Erythroblast (primary cell): ENCODE measurements at regions not wholly inside any gene's neighbourhood (a gene's known extent, or its start where the extent isn't known, plus 50 kb on each side); places are given as distances from the start of the nearest gene placed in this dataset.

Experiments
- DNase-seq, 2 experiments: peaks; one replicate each; lab custom pipeline; 2025; lab: John Stamatoyannopoulos, UW
- GATA1 ChIP-seq: IDR thresholded peaks from 2 replicates; pipeline ENCODE4 v1.6.1; 2011; ENCODE audit warnings: low read depth, mild to moderate bottlenecking, control low read depth, low read length, moderate library complexity
- POLR2A ChIP-seq: IDR thresholded peaks from 2 replicates; pipeline ENCODE4 v1.6.1; 2011; ENCODE audit warnings: mild to moderate bottlenecking, low read length

DNA sequence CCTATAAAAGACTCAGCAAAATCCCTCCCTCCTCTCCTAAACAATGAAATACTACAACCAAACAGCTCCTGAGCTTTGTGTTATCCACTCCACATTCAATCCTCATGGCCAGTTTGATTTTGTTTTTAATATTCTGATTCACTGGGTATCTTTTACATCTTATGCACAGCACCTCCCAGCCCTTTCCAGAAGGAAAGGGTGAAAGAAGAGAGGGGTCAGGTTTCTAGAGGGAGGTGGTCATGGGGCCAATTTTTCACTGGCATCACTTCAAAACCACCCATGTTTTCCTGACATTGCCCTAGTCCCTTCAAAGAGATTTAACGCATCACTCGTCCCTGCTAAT, 315.6 kb downstream of the LPIN1 start:
- DNase-seq, result no peak
- TF ChIP-seq POLR2A (no peak), GATA1 (no peak)

DNA sequence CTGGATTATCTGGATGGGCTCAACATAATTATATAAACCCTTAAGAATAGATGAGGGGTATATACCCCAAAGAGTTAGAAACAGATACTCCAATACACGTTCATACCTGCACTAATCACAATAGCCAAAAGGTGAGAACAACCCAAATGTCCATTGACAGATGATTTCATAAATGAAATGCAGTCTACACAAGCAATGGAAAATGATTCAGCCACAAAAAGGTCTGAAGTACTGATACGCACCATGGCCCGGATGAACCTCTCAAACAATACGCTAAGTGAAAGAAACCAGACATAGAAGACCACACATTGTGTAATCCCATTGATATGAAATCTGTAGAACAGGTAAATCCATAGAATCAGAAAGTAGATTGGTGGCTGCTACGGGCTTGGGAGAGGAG, 316.8 kb downstream of the LPIN1 start:
- DNase-seq, result no peak

DNA sequence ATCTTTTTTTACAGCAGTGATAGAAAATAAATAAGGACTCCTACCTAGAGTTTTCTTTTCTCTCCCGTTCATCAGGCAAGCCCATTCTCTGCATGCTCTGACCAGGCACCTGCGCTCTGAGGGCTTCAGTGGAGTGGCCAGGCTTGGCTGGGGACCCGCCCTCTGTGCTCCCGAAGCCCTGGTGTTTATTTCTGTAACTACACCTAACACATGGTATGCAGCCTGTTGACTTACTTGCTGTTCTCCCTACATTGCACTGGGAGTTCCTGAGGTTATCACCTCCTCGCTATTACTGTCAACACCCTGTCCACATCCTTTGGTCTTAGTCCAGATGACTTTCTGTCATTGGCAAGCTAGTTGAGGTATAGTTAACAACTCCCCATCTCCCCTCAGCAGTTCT, 317.7 kb downstream of the LPIN1 start:
- TF ChIP-seq GATA1 (no peak), POLR2A (no peak)
- no peak for DNase-seq

More for the DNA sequence above, 316.8 kb downstream of the LPIN1 start:
- TF ChIP-seq GATA1 (no peak), POLR2A (no peak)

GRCh38 chr2:12066116-12066515, 319.7 kb downstream of the LPIN1 start:
- no peak for TF ChIP-seq POLR2A
- DNase-seq, result no peak

DNA sequence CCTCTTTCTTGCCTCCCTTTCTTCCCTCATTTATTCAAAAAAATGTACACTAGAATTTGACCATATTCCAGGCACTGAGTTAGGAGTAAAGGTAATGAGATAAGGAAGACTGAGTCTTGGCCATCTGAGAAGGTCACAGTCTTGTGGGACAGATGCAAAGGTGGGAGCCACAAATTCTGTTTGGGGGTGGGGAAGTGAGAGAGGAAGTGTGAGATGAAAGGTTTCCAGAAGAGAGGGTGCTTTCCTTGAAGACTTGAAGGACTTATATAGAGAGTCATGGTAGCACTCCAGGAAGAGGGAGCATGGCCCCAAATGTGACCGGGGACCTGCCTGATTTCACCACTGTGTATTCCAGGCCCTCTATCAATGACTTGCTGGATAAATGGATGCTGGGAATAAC, 320.6 kb downstream of the LPIN1 start:
- TF ChIP-seq POLR2A, result no peak
- TF ChIP-seq GATA1, result no peak
- DNase-seq, result no peak

- no peak for DNase-seq
Observed at GRCh38 chr2:12068796-12069538, 322.5 kb downstream of the LPIN1 start.

GRCh38 chr2:12070153-12070552, 323.7 kb downstream of the LPIN1 start:
- TF ChIP-seq POLR2A, result no peak
- no peak for TF ChIP-seq GATA1
- DNase-seq, result no peak

More at GRCh38 chr2:12068796-12069538, 322.5 kb downstream of the LPIN1 start:
- TF ChIP-seq POLR2A (no peak), GATA1 (no peak)

DNA sequence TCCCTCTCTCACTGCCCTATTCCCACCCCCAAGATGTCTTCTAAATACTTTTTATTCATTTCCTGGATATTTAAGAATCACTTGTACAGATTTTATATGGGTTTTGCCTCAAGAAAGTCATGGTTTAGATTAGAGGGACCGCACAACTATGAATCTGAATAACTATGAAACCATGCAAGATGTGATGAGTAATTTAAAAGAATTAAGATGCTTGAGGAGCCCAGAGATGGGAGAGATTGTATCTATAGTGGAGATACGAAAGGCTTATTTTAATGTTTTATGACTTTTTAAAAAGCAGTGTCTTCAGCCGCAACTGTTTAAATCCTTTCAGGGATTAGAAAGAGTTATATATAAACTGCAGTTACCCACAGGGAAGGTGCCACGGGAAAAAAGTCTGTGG, 324.1 kb downstream of the LPIN1 start:
- TF ChIP-seq GATA1 (no peak), POLR2A (no peak)
- DNase-seq, result no peak

DNA sequence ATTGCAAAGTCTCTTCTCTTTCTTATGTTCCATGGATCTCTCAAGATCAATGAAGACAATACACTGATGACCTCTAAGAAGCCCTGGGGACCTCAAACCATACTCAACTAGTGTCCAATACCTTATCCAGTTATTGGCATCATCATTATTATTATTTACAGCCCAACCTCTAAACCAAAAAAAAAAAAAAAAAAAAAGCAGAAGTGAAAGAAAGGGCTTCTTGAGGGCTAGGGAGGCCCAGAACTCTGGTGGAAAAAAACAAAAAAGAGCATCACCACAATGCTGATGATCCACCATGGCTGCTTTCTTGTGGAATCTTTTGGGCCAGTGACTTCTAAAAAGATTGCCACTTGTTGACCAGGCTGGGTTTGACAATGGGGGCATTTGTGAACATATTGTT, 324.9 kb downstream of the LPIN1 start:
- DNase-seq, result no peak
- TF ChIP-seq POLR2A (no peak), GATA1 (no peak)

DNA sequence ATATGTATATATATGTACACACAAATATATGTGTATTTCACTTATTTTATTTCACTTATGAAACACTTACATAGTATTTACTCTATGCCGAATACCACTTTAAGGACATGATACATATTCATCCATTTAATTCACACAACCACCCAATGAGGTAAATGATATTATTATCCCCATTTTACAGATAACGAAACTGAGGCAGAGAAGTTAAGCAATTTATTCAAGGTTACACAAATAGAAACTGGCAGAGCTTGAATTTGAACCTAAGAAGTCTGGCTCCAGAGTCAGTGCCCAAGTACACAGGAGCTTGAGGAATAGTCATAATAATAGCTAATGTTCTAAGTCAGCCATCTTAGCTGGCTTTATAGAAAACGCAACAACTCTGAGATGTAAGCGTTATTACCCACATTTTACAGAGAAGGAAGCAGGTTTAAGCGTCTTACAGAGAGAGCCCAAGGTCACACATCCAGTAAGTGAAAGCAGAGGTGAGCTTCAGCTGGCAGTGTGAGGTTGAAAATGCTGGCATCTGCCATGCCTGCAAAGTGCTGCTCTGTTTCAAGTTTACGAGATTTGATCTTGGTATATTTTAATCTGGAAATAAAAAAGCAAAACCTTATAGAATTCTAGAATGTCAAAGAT, 326.9 kb downstream of the LPIN1 start:
- no peak for TF ChIP-seq GATA1
- TF ChIP-seq POLR2A, result no peak
- DNase-seq, result peak in 1 of 2 experiments; percentile 29

GRCh38 chr2:12074126-12074844, 327.9 kb downstream of the LPIN1 start:
- TF ChIP-seq POLR2A (no peak), GATA1 (no peak)
- peak; percentile 81 to 88 for DNase-seq

DNA sequence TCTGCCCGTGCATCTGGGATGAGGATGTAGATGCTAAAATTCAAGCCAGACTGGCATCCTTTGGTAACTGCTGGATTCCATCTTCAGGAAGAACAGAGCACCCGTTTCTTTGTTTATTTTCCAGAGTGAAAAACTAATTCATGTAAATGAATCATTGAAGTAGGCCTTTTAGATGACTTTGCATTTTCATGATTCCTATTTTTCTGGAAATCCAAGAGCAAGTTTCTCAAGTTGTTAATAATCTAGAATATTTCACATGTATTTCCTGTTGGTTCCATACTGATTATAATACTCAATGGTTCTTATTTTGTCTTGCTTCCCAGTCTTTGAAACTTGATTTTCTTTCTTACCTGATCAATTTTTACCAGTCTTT, 328.4 kb downstream of the LPIN1 start:
- TF ChIP-seq POLR2A (no peak), GATA1 (no peak)

DNA sequence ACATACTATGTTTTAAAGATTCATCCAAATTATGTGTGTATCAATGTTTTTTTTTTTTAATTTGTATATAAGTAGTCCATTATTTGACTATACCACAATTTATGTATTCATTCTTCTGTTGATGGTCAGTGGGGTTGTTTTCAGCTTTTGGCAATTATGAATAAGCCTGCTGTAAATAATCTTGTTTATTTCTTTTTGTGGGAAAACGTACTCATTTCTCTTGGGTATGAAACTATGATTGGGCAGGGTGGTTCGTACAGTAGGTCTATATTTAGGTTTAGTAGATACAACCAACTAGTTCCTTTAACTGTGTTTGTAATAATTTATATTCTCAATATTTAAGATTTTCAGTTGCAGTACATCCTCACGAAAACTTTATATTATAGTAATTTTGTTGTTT, 329.2 kb downstream of the LPIN1 start:
- no peak for DNase-seq
- TF ChIP-seq GATA1 (no peak), POLR2A (no peak)

More for the DNA sequence above, 328.4 kb downstream of the LPIN1 start:
- no peak for DNase-seq

- no peak for DNase-seq
- TF ChIP-seq GATA1 (no peak), POLR2A (no peak)
Observed at GRCh38 chr2:12076810-12077209, 330.4 kb downstream of the LPIN1 start.

- TF ChIP-seq GATA1 (no peak), POLR2A (no peak)
- DNase-seq, result no peak
Observed at GRCh38 chr2:12080360-12080759, 333.9 kb downstream of the LPIN1 start.
